ENCODE measurements at regions not wholly inside any gene's neighbourhood (a gene's known extent, or its start where the extent isn't known, plus 50 kb on each side); places are given as distances from the start of the nearest gene placed in this dataset.

DNA sequence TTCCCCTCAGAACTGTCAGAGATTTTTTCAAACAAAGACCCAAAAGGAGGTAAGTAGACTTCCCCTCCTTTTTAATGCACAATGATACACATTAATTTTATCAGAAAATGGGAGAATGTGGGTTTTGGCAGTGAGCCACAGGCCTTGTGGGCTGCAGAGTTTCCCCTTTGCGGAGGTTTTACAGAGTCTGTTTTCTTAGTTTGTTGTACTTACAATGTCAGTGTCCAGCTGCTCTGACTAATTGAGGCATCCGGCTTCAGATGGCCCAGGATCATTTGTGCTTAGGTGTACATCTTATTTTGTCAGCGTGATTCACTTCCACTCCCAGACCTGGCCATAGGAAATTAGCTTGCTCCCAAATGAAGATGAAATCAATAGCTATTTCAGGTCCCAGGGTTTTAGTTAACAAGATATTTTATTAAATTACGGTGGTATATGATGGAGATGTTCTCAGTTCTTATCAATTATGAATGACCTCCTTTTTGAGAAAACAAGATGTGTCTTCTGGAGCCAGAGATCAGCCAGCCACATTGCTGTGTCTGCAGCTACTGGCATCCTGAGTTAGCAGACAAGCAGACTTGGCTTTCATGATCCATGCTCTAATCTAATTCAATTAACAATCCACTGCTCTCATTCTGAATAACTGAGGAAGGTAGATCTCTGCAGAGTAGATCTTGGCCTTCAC is 1086.6 kb upstream of the SORCS1 start:
- peak; percentile 60 for DNase-seq (ENCODE audit: low spot score)

GRCh38 chr10:108249940-108250339 is 1085.4 kb upstream of the SORCS1 start:
- DNase-seq (ENCODE audit: low spot score), result peak; percentile 8

DNA sequence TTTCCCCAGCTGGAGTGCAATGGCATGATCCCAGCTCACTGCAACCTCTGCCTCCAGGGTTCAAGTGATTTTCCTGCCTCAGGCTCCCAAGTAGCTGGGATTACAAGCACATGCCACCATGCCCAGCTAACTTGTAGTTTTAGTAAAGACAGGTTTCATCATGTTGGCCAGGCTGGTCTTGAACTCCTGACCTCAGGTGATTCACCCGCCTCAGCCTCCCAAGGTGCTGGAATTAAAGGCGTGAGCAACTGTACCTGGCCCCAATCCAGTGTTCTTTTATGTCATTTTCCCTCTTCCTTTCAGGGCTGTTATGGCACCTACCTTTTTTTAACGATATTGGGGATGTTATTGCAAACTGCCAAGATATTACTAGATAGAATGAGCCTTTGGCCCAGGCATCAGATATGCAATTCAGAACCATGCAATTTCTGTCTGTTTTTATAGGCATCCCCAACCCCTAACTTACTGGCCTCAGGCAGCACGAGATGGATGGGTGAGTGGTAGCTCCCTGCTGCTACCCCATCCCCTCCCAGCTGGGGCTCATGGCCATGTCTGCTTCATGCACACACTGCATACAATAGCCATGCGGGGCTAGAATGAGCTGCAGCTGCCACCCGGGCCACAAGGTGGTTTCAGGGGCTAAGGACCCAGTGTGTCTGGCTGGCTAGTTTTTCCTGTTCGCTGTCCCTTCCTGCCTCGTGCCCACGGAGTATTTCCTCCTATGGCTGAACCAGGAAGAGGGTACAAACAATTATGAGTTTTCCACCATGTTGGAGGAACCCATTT is 1080.1 kb upstream of the SORCS1 start:
- DNase-seq (ENCODE audit: low spot score), result no peak

GRCh38 chr10:108241166-108241565 is 1076.7 kb upstream of the SORCS1 start:
- DNase-seq (ENCODE audit: low spot score), result no peak

DNA sequence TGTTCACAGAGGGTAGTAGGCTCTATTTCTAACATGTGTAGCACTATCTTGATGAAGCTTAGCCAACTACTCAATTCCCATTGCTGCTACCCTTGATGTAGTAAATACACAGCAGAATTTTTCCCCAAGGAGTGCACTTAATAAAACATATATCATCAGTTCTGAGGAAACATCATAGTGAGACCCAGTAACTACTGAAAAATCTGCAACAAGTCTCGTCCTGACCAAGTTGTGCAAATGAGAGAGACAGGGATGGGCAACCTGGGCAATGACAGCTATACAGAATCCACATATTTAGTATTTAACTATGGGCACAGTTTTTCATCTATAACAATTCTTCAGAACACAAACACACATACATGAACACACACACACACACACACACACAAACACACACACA is 1073.8 kb upstream of the SORCS1 start:
- no peak for DNase-seq (ENCODE audit: low spot score)

DNA sequence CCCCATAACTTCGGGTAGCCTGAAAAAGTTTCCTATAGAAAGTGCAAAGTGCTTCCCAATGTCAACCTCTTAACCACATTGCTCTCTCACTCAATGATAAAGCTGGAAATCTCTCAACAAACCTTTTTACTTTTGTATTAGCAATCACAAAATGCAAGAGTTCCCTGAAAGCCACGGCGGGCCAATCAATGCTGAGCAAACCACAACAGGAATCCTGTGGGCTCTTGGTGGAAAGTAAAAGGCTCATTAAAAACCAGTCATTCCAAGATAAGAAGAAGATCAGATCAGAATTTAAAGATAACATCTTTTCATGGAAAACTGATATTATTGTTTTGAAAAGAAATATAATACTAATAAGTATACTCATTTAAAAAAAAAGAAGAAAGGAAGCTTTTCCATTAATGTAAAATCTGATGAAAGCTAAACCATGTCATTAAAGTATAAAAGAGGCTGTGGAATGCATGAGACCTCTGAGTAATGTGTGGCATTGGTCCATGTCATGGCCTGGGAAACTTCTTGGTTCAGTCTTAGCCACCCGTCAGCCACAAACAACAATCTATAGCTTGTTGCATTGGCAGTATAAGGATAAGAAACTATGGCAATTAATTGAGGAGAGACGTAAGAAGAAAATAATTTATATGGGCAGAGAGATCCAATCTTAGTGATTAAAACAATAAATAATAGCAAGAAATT is 1066.1 kb upstream of the SORCS1 start:
- peak; percentile 71 for DNase-seq (ENCODE audit: low spot score)

DNA sequence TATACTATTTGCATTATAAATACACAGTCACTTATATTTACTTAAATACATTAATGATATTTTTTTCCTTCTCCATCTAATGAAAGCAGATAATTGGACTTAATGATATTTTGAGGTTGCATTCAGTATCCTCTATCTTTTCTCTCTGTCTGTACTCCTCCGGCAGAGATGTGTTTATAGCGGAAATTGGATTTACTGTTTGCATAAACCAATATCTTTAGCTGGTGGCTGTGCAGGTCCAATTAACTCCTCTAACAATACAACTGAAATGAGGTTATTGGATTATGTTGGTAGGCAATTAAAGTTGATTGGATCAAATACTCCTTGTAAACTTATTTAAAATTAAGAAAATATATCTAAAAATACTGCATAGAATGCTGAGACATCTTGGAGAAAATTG is 1044.2 kb upstream of the SORCS1 start:
- no peak for DNase-seq (ENCODE audit: low spot score)

DNA sequence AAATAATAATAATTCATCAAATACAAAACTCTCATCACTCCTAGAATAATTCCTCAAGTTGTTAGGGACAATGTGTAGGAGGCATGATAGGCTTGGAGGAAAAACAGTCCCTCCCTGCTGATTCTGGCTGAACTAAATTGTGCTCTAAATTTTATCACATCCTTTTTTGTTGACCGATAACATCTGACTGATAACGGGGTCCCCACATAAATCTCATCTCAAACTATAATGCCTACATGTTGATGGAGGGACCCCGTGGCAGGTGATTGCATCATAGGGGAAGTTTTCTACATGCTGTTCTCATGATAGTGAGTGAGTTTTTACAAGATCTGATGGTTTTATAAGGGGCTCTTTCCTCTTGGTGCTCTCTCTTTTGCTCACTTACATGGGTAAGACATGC is 1043.5 kb upstream of the SORCS1 start:
- no peak for DNase-seq (ENCODE audit: low spot score)

DNA sequence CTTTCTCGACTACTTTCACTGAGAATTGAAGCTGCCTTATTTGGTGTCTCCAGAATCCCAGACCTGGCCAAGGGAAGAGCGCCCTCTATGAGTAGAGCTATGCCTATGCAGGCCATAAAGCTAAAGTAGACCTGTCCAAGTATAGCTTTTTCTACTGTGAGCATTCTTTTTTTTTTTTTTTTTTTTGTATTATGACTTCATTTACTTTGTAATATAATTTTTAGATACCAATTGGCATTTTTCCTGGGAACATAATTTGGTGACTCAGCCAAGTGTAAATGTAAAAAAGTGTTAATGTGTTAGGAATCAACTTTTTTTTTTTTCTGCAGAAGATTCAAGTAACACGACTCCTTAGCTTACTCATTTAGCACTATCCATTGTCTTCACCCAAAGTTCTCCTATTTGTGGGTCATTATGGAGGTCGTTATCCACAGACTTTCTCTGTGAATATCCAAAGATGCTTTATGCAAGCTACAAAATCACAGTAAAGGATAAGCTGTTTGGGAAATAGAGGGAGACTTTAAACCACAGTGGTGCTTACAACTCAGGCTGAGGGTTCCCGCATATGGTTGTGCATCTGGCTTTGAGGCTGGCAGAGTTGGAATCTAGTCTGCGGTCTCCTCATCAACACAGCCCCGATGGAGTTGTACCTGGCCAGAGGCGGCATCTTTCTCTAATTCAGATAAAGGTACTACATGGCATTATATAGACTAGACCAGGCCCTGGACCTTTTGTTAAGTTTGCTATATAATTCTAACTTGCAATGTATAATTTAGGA is 1040.2 kb upstream of the SORCS1 start:
- DNase-seq (ENCODE audit: low spot score), result peak; percentile 48

DNA sequence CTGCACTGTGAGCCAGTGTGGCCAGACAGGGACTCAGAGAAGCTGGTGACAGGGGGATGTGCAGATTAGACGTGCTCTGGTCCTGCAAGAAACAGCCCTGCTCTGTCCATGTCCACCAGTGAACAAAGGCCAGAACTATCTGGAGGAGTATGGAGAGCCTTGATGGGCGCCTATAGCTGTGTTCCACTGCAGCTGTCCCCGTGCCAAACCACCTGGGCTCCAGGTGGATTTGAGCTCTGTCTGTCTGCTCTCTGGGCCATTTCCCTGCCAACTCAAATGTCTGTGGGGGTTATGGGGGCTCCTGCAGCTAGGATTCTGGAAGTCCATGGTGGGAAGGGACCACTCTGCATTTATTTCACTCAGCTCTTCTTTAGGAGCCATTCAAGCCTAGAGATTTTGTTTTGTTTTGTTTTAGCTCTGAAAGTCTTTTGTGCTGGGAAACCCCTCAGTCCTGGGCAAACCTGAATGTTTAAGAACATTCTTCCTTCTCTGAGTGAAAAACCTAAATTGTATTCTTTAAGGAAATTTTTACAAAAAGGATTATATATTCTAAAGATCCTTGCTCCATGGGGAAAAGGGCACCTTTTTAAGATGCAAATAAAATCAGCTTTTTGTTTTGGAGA is 1039.5 kb upstream of the SORCS1 start:
- no peak for DNase-seq (ENCODE audit: low spot score)

DNA sequence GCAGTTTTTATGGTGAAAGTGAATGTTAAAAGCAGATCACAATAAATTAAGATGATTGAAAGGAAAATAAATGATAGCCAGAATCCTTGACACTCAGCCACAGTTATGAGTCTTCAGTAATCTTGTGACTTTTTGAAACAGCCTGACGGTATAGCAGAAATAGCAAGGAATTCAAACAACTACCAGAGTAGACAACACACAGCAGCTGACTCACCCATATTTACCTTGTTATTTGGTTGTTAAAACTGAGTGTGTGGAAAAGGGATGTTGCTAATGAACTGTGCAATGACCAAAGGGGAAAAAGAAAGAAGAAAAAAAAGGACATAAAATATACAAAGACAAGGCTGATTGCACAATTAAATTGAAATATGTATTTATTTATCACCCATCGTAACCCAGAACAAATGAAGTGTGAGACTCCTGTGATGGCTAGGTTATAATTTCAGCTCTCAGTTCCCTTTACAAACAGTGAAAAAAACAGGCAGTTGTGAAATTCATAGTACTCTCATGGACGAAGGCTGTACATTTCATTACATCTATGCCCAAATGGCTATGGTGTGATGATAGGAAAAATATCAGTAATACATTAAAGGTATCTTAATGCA is 1023.0 kb upstream of the SORCS1 start:
- DNase-seq (ENCODE audit: low spot score), result peak; percentile 65

DNA sequence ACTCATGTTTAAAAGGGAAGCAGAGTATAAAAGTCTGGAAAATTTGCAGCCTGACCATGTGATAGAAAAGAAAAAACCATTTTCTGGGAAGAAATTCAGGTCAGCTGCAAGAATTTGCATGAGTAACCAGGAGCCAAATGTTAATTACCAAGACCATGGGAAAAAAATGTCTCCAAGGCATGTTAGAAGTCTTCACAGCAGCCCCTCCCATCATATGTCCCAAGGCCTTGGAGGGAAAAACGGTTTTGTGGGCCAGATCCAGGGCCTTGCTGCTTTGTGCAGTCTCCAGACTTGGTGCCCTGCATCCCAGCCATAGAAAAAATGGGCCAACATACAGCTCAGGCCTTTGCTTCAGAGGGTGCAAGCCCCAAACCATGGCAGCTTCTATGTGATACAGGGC is 1019.6 kb upstream of the SORCS1 start:
- DNase-seq (ENCODE audit: low spot score), result no peak

- DNase-seq (ENCODE audit: low spot score), result peak; percentile 68
Measured at GRCh38 chr10:108180878-108181277, 1016.4 kb upstream of the SORCS1 start.

DNA sequence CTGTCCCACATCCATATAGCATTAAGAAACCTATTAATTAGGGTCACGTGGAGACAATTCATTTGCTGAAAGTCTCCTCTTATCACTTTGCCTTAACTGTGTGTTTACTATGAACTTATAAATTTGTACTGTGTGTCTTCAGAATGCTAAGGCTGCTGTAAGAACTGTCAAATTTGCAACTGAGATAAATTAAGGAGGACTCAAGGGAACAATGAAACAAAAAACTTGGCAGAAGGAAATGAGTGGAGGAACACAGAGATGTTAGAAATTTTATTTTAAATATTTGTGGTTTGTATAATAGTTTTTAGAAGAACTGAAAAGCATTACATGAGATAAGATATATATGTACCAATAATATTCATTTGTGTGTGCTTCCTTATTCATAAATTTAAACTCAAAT is 1005.3 kb upstream of the SORCS1 start:
- no peak for DNase-seq (ENCODE audit: low spot score)

- DNase-seq (ENCODE audit: low spot score), result no peak
Measured at GRCh38 chr10:108167766-108168165, 1003.3 kb upstream of the SORCS1 start.

GRCh38 chr10:108166401-108166800 is 1001.9 kb upstream of the SORCS1 start:
- DNase-seq (ENCODE audit: low spot score), result no peak

DNA sequence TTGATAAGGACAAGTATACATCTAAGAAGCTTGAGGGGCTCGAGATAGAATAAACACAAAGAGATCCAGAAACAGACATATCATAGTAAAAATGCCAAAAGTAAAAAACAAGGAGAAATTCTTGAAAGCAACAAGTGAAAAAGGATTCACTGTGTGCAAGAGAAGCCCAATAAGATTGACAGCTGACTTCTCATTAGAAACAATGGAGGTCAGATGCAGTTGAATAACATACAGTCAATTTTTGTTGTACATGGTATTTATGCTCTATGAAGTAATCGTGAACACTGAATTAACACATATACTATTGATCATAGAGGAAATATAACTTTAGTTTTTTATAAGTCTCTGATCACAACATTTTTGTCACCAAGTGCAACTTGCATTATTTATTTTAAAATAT is 982.8 kb upstream of the SORCS1 start:
- DNase-seq (ENCODE audit: low spot score), result no peak

- no peak for DNase-seq (ENCODE audit: low spot score)
Measured at GRCh38 chr10:108141064-108141463, 976.6 kb upstream of the SORCS1 start.

- DNase-seq (ENCODE audit: low spot score), result peak; percentile 36
Measured at GRCh38 chr10:108132303-108132702, 967.8 kb upstream of the SORCS1 start.

- no peak for DNase-seq (ENCODE audit: low spot score)
Measured at GRCh38 chr10:108130575-108130974, 966.1 kb upstream of the SORCS1 start.

DNA sequence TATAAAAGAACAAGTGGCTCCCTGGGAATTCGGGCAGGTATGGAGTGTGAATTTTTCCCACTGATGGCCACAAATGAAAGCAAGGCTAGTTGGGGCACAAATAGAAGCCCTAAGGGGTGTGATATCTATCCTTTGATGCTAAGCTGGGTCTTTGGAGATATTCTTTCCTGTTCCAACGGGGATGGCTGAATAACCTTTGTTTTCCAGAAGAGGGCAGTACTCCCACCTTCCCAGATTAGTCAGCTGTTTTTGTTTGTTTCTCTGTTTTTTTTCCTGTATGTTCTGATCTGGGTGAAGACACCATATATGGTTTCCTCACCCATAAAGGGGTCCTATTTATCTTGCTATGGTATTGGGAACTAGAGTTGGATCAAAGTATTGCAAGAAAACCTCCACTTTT is 947.7 kb upstream of the SORCS1 start:
- DNase-seq (ENCODE audit: low spot score), result no peak

Measured in A172 (cell line).